Chondrocyte (in vitro differentiated cells): ENCODE measurements at regions not wholly inside any gene's neighbourhood (a gene's known extent, or its start where the extent isn't known, plus 50 kb on each side); places are given as distances from the start of the nearest gene placed in this dataset.

Experiments used
- DNase-seq: peaks from one replicate; pipeline ENCODE4 v3.0.0; 2021; ENCODE audit warnings: mixed read lengths, low spot score
- H3K27ac Mint-ChIP-seq: one replicate; pipeline ENCODE4 v1.8.0; 2021; ENCODE audit warnings: mild to moderate bottlenecking, moderate library complexity, mixed read lengths; ENCODE audit not compliant: unreplicated experiment
- H3K27me3 Mint-ChIP-seq: 2 replicates; pipeline ENCODE4 v1.8.0; 2021; ENCODE audit warnings: low read depth, mixed read lengths
- H3K36me3 Mint-ChIP-seq: 2 replicates; pipeline ENCODE4 v1.8.0; 2021; ENCODE audit warnings: low read depth, mixed read lengths
- H3K4me1 Mint-ChIP-seq: 2 replicates; pipeline ENCODE4 v1.8.0; 2021; ENCODE audit warnings: low read depth, mild to moderate bottlenecking, mixed read lengths
- H3K4me3 Mint-ChIP-seq: one replicate; pipeline ENCODE4 v1.8.0; 2021; ENCODE audit warnings: mild to moderate bottlenecking, moderate library complexity, mixed read lengths; ENCODE audit not compliant: unreplicated experiment
- H3K9me3 Mint-ChIP-seq: 2 replicates; pipeline ENCODE4 v1.8.0; 2021; ENCODE audit warnings: low read depth, mixed read lengths
- CTCF ChIP-seq: fragments of 200-600 bp; sonication (generic); IDR thresholded peaks from 2 replicates; pipeline ENCODE4 v1.5.0; 2021; ENCODE audit warnings: antibody characterized with exemption, mild to moderate bottlenecking, moderate library complexity

- no peak for TF ChIP-seq CTCF
Observed at GRCh38 chr10:9505546-9505945, 1451.1 kb downstream of the GATA3 start.

GRCh38 chr10:9508606-9509005 lies 1454.1 kb downstream of the GATA3 start:
- Mint-ChIP-seq H3K27ac (no peak overlapping the region), H3K4me3 (no peak overlapping the region), H3K27me3 (peaks cover 2% of the 10 kb centered on the region), H3K9me3 (peaks cover 2% of the 10 kb centered on the region), H3K4me1 (no peaks in the 10 kb centered on the region), H3K36me3 (no peaks in the 10 kb centered on the region)
- no peak for TF ChIP-seq CTCF
- DNase-seq, result no peak

More at GRCh38 chr10:9505546-9505945, 1451.1 kb downstream of the GATA3 start:
- Mint-ChIP-seq H3K4me3 (no peak overlapping the region), H3K27ac (no peak overlapping the region), H3K27me3 (peaks cover 2% of the 10 kb centered on the region), H3K9me3 (peaks cover 5% of the 10 kb centered on the region), H3K4me1 (no peaks in the 10 kb centered on the region), H3K36me3 (no peaks in the 10 kb centered on the region)
- no peak for DNase-seq

GRCh38 chr10:9510626-9511025 lies 1456.1 kb downstream of the GATA3 start:
- Mint-ChIP-seq H3K4me1 (no peaks in the 10 kb centered on the region), H3K9me3 (peaks cover 2% of the 10 kb centered on the region), H3K27me3 (peaks cover 2% of the 10 kb centered on the region), H3K4me3 (no peak overlapping the region), H3K27ac (no peak overlapping the region), H3K36me3 (no peaks in the 10 kb centered on the region)
- TF ChIP-seq CTCF, result no peak
- no peak for DNase-seq

- TF ChIP-seq CTCF, result no peak
- H3K9me3 Mint-ChIP-seq, result peaks cover 3% of the 10 kb centered on the region
- DNase-seq, result no peak
- no peaks in the 10 kb centered on the region for H3K36me3 Mint-ChIP-seq
- H3K27ac Mint-ChIP-seq, result no peak overlapping the region
- no peaks in the 10 kb centered on the region for H3K4me1 Mint-ChIP-seq
- no peak overlapping the region for H3K4me3 Mint-ChIP-seq
- H3K27me3 Mint-ChIP-seq, result peaks cover 2% of the 10 kb centered on the region
Observed at GRCh38 chr10:9515922-9516321, 1461.4 kb downstream of the GATA3 start.

- Mint-ChIP-seq H3K9me3 (no peaks in the 10 kb centered on the region), H3K27me3 (peaks cover 2% of the 10 kb centered on the region), H3K4me3 (no peak overlapping the region), H3K36me3 (no peaks in the 10 kb centered on the region), H3K4me1 (no peaks in the 10 kb centered on the region), H3K27ac (no peak overlapping the region)
- no peak for TF ChIP-seq CTCF
- DNase-seq, result no peak
Observed at GRCh38 chr10:9535744-9536143, 1481.3 kb downstream of the GATA3 start.
